Right atrium auricular region (tissue), 2 donors: ENCODE measurements at regions not wholly inside any gene's neighbourhood (a gene's known extent, or its start where the extent isn't known, plus 50 kb on each side); places are given as distances from the start of the nearest gene placed in this dataset.

Source experiments
- DNase-seq: peaks from one replicate; pipeline ENCODE4 v3.0.0-alpha.2; 2019; ENCODE audit warnings: low spot score
- H3K27ac ChIP-seq, 2 donors: fragments of 200-600 bp; sonication (generic); 1 replicate in 1 of 2; 2 replicates in 1 of 2; pipeline ENCODE4 v1.5.1; 2016 to 2019
- H3K27me3 ChIP-seq, 2 donors: fragments of 200-600 bp; sonication (generic); one replicate each; pipeline versions ENCODE4 v1.5.1 to v1.6.0; 2017 to 2019
- H3K36me3 ChIP-seq: fragments of 200-600 bp; sonication (generic); one replicate; pipeline ENCODE4 v1.5.1; 2016
- H3K4me1 ChIP-seq, 2 donors: fragments of 200-600 bp; sonication (generic); one replicate each; pipeline versions ENCODE4 v1.5.1 to v1.6.0; 2017 to 2019
- H3K4me3 ChIP-seq, 2 donors: fragments of 200-600 bp; sonication (generic); 1 replicate in 1 of 2; 2 replicates in 1 of 2; pipeline ENCODE4 v1.5.1; 2017 to 2019; ENCODE audit warnings: mild to moderate bottlenecking in 1 of 2, moderate library complexity in 1 of 2
- H3K9me3 ChIP-seq, 2 donors: fragments of 200-600 bp; sonication (generic); one replicate each; pipeline ENCODE4 v1.5.1; 2019
- TF ChIP-seq, protein P1 (sequence below), 2 donors: fragments of 200-600 bp; sonication (generic); IDR thresholded peaks; one replicate each; pipeline ENCODE4 v1.5.1; 2019; ENCODE audit warnings: antibody characterized with exemption in 2 of 2

DNA sequence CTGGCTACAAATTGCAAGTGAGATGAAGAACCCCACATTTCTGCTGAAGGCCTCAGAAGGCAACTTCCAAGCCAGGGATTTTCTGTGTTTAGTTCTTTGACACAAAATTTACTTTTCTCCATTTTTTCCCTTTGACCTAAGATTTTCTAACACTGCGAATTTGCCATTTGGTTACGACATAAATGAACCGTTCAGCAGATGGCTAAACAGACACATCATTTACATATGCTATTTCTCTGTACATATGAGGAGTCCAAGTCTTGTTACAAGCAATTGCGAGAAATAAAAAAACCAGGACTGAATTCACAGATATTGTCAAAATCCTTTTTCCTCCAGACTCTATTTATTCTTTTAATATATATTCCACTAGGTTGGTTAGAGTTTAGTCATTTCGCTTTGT is 978.6 kb downstream of the NLGN4X start:
- no peak for DNase-seq
- no peak overlapping the region for H3K4me3 ChIP-seq
- H3K27ac ChIP-seq = no peak overlapping the region
- no peaks in the 10 kb centered on the region for H3K9me3 ChIP-seq
- H3K27me3 ChIP-seq = no peaks in the 10 kb centered on the region
- H3K4me1 ChIP-seq = no peaks in the 10 kb centered on the region
- no peaks in the 10 kb centered on the region for H3K36me3 ChIP-seq
- TF ChIP-seq, protein P1, sequence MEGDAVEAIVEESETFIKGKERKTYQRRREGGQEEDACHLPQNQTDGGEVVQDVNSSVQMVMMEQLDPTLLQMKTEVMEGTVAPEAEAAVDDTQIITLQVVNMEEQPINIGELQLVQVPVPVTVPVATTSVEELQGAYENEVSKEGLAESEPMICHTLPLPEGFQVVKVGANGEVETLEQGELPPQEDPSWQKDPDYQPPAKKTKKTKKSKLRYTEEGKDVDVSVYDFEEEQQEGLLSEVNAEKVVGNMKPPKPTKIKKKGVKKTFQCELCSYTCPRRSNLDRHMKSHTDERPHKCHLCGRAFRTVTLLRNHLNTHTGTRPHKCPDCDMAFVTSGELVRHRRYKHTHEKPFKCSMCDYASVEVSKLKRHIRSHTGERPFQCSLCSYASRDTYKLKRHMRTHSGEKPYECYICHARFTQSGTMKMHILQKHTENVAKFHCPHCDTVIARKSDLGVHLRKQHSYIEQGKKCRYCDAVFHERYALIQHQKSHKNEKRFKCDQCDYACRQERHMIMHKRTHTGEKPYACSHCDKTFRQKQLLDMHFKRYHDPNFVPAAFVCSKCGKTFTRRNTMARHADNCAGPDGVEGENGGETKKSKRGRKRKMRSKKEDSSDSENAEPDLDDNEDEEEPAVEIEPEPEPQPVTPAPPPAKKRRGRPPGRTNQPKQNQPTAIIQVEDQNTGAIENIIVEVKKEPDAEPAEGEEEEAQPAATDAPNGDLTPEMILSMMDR (IDR thresholded peaks at IDR 0.05) = no peak

DNA sequence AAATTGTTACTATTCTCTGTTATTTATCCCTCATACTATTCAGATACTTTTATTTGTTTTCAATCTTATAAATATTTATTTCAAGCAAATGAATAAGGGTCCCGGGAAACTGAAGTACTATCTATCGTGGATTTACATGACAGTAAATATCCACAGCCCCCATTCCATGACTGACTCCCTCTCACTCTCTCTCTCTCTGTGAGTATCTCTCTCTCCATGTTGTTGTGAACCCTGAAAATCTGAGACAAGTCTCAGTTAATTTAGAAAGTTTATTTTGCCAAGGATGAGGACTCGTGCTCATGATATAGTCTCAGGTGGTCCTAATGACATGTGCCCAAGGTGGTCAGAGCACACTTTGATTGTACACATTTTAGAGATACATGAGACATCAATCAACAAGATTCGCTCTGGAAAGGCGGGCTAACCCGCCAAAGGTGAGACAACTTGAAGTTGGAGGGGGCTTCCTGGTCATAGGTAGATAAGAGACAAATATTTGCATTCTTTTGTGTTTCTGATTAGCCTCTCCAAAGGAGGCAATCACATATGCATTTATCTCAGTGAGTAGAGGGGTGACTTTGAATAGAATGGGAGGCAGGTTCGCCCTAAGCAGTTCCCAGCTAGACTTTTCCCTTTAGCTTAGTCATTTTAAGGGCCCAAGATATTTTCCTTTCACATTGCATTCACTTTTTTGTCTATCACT is 986.4 kb downstream of the NLGN4X start:
- H3K36me3 ChIP-seq = no peaks in the 10 kb centered on the region
- H3K9me3 ChIP-seq = no peaks in the 10 kb centered on the region
- TF ChIP-seq, protein P1 (IDR thresholded peaks at IDR 0.05) = no peak
- H3K4me1 ChIP-seq = no peaks in the 10 kb centered on the region
- DNase-seq = no peak
- no peak overlapping the region for H3K27ac ChIP-seq
- H3K27me3 ChIP-seq = no peaks in the 10 kb centered on the region
- no peak overlapping the region for H3K4me3 ChIP-seq

DNA sequence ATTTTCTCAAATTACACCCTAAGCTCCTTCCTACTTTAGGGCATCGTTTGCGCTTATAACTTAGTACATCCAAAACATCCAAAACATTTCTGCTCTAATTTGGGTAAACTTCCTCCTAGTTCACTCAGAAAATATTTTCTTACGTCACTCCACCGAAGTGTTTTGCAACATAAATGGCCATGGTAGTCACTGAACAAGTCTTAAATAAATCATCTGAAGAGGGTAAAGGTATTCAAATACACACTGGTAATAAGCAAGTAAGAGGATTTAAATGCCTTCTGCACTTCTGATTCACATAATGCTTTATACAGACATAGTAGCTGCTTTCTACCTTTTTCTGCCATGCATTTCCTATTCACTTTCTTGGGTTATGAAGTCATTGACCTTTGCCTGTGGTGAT is 991.9 kb downstream of the NLGN4X start:
- DNase-seq = no peak
- TF ChIP-seq, protein P1 (IDR thresholded peaks at IDR 0.05) = no peak
- Histone ChIP-seq H3K27me3 (no peaks in the 10 kb centered on the region), H3K9me3 (no peaks in the 10 kb centered on the region), H3K4me3 (no peak overlapping the region), H3K27ac (no peak overlapping the region), H3K4me1 (no peaks in the 10 kb centered on the region), H3K36me3 (no peaks in the 10 kb centered on the region)

DNA sequence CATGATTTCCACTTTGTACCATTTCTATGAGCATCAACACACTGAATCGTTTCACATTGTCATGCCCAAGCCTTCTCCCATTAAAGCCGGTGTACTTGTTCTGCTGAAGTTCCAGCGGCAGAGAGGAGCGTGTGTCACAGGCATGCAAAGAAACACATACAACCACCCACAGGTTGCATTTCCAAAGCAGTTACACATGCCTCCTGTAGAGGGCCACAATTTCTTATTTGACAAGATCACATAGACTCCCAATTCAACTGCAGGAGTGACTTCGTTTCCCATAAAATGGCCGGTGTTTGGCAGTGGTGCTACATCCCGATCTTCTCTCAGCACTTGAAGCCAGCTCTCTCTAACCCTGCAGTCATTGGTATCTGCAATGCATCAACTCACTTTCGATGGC is 992.6 kb downstream of the NLGN4X start:
- Histone ChIP-seq H3K27me3 (no peaks in the 10 kb centered on the region), H3K27ac (no peak overlapping the region), H3K4me1 (no peaks in the 10 kb centered on the region), H3K4me3 (no peak overlapping the region), H3K9me3 (no peaks in the 10 kb centered on the region), H3K36me3 (no peaks in the 10 kb centered on the region)
- TF ChIP-seq, protein P1 (IDR thresholded peaks at IDR 0.05) = no peak
- DNase-seq = no peak

DNA sequence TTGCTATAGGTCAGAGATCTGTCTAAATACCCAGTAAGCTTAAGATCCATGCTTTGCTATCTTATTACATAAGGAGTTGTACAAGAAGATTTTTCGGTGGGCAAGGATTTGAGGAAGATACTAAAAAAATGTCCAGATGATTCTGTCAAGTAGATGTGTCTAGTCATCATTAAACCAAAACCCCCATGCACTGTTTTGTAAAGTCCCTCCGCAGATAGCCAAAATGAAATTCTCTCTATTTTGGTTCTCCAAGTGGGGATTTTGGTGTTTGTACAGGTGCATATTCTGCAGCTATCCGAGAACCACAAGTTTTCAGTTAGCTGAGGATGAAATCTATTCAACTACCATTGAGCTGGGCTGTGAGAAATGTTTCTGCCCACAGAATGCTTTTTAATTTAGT is 994.8 kb downstream of the NLGN4X start:
- TF ChIP-seq, protein P1 (IDR thresholded peaks at IDR 0.05) = no peak
- Histone ChIP-seq H3K4me3 (no peak overlapping the region), H3K4me1 (no peaks in the 10 kb centered on the region), H3K9me3 (no peaks in the 10 kb centered on the region), H3K27me3 (no peaks in the 10 kb centered on the region), H3K36me3 (no peaks in the 10 kb centered on the region), H3K27ac (no peak overlapping the region)
- DNase-seq = no peak

DNA sequence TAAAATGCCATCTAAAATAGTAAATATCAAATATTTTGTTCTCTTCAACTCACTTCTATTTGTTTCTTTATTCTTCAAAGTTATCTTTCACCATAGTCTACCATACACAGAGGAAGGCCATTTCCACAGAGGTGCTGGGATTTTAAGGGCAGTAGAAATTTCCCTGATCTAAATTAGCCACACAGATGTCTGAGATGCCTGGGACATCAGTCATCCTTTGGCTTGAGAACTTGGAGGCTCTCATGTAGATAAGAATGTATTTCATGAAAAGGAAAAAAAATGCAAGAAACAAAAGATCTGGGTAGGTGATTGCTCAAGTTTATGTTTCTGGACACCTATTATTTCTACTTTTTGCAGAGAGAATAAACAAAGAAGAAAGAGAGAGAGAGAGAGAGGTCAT is 1008.2 kb downstream of the NLGN4X start:
- Histone ChIP-seq H3K36me3 (no peaks in the 10 kb centered on the region), H3K4me3 (no peak overlapping the region), H3K27me3 (no peaks in the 10 kb centered on the region), H3K9me3 (no peaks in the 10 kb centered on the region), H3K4me1 (no peaks in the 10 kb centered on the region), H3K27ac (no peak overlapping the region)
- DNase-seq = no peak
- TF ChIP-seq, protein P1 (IDR thresholded peaks at IDR 0.05) = no peak
